Gastrocnemius medialis (tissue), 4 donors: ENCODE measurements at regions not wholly inside any gene's neighbourhood (a gene's known extent, or its start where the extent isn't known, plus 50 kb on each side); places are given as distances from the start of the nearest gene placed in this dataset.
A peak's percentile ranks its signal among the peaks of the same experiment; 100 is the strongest.

Experiments used
- POLR2A ChIP-seq, 2 donors: fragments of 450-650 bp; IDR thresholded peaks; one replicate each; pipeline ENCODE4 v1.6.1; 2017; ENCODE audit warnings: antibody characterized with exemption in 2 of 2, mild to moderate bottlenecking in 2 of 2, moderate library complexity in 2 of 2
- TF ChIP-seq, protein P1 (sequence below), 5 experiments: fragments of 450-650 bp in 3 of 5; fragments of 200-600 bp in 2 of 5; sonication (generic) in 2 of 5; IDR thresholded peaks in 4 of 5; conservative IDR thresholded peaks in 1 of 5; 1 replicate in 4 of 5; 2 replicates in 1 of 5; pipeline ENCODE4 v1.5.1; 2016 to 2019; ENCODE audit warnings: antibody characterized with exemption in 5 of 5, mild to moderate bottlenecking in 3 of 5, moderate library complexity in 3 of 5

DNA sequence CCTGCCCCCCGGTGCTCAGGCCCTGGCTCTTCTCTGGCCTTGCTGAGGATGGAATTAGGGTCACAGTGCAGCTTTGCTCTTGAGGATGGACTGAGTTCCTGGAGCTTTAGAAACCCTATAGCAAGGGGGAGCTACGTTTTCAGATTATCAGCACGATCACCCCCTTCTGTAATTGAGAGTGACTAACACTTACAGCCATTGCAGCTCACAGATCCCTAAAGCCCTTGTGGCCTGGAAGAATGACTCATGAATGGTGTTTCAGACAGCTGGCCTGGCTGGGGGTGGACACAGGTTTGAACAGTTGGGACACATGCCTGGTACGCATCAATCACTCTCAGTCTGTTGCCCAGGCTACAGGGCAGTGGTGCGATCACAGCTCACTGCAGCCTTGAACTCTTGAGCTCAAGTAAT, 79.7 kb upstream of the IGFBP5 start:
- TF ChIP-seq, protein P1, sequence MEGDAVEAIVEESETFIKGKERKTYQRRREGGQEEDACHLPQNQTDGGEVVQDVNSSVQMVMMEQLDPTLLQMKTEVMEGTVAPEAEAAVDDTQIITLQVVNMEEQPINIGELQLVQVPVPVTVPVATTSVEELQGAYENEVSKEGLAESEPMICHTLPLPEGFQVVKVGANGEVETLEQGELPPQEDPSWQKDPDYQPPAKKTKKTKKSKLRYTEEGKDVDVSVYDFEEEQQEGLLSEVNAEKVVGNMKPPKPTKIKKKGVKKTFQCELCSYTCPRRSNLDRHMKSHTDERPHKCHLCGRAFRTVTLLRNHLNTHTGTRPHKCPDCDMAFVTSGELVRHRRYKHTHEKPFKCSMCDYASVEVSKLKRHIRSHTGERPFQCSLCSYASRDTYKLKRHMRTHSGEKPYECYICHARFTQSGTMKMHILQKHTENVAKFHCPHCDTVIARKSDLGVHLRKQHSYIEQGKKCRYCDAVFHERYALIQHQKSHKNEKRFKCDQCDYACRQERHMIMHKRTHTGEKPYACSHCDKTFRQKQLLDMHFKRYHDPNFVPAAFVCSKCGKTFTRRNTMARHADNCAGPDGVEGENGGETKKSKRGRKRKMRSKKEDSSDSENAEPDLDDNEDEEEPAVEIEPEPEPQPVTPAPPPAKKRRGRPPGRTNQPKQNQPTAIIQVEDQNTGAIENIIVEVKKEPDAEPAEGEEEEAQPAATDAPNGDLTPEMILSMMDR (IDR thresholded peaks at IDR 0.05 in 4 of 5, conservative IDR thresholded peaks at IDR 0.05 in 1 of 5) = peak in 2 of 5 experiments; percentile 21 to 23
- TF ChIP-seq POLR2A (IDR thresholded peaks at IDR 0.05) = peak in 1 of 2 donors; percentile 10
